IPS DF 4.7 (cell line): ENCODE measurements at regions not wholly inside any gene's neighbourhood (a gene's known extent, or its start where the extent isn't known, plus 50 kb on each side); places are given as distances from the start of the nearest gene placed in this dataset.
"Not testable (repeated sequence)": the region's sequence is repeated elsewhere in the genome, so short reads cannot be mapped to it uniquely, and the experiment has no call there.

Experiments used
- DNase-seq: peaks from one replicate; pipeline ENCODE4 v3.0.0-alpha.2; 2013; ENCODE audit warnings: low spot score; ENCODE audit errors: extremely low read depth

GRCh38 chr6:60671369-60671768 is 1614.7 kb downstream of the KHDRBS2 start:
- peak; percentile 5 for DNase-seq

GRCh38 chr6:60670036-60670435 is 1616.0 kb downstream of the KHDRBS2 start:
- no peak for DNase-seq

- no peak for DNase-seq
Observed at GRCh38 chr6:60668428-60668827, 1617.6 kb downstream of the KHDRBS2 start.

GRCh38 chr6:60663199-60663598 is 1622.8 kb downstream of the KHDRBS2 start:
- DNase-seq: not testable (repeated sequence)

GRCh38 chr6:60643870-60644269 is 1642.2 kb downstream of the KHDRBS2 start:
- DNase-seq: no peak

- not testable (repeated sequence) for DNase-seq
Observed at GRCh38 chr6:60639185-60639584, 1646.8 kb downstream of the KHDRBS2 start.
